C4-2B (cell line): ENCODE measurements at regions not wholly inside any gene's neighbourhood (a gene's known extent, or its start where the extent isn't known, plus 50 kb on each side); places are given as distances from the start of the nearest gene placed in this dataset.

Experiments used
- CTCF ChIP-seq: fragments of 450-650 bp; conservative IDR thresholded peaks from 2 replicates; pipeline ENCODE4 v1.5.1; 2017; ENCODE audit warnings: mild to moderate bottlenecking
- ZFX ChIP-seq: fragments of 450-650 bp; IDR thresholded peaks from 2 replicates; pipeline ENCODE4 v1.6.1; 2017

GRCh38 chr20:11982289-11982954, 64.7 kb downstream of the BTBD3 start:
- TF ChIP-seq CTCF (no peak), ZFX (no peak)
